ENCODE measurements at regions not wholly inside any gene's neighbourhood (a gene's known extent, or its start where the extent isn't known, plus 50 kb on each side); places are given as distances from the start of the nearest gene placed in this dataset.

DNA sequence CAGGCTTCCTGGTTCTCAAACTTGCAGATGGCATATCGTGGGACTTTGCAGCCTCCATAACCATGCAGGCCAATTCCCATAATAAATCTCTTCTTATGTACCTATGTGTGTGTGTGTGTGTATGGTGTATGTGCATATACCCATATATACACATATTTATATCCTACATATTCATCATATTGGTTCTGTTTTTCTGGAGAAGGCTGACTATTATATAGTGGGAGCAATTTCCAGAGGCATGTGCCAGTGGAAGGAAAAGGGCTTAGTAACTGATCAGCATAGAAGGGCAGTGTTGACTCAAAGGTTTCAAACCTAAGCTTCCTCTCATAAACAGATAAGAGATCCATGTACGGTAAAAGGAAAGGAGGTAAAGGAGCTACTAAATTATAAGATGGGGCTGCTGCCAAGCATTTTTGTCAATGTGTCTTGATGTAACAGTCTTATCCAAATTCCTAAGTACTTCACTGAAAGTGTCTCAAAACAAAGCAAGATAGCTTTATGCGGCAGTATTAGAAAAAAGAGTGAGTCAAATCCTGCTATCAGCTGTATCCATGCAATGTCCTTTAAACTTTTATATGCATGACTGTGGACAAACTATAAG lies 432.1 kb downstream of the TBC1D4 start (continued):
- TF ChIP-seq ZNF512 (CRISPR knock-in tag; IDR thresholded peaks at IDR 0.05; ENCODE audit: borderline replicate concordance): no peak

DNA sequence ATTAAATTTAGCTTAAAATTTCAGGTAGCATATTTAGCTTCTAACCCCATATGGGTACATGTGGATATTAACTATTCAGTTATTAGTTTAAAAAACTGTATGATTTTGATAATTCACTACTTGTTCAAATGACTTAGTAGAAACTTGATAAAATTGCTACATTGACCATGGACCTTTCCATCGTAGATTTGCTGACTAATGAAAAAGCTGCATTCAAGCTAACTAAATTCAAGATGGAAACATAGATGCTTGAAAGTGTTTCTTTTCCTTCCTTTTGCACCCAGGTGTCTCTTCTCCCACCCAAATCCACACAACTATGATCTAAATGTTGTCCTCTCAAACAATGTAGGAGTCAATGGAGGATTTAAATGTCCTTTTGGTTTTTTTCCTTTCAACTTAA lies 439.2 kb downstream of the TBC1D4 start:
- no peak overlapping the region for H3K27ac Mint-ChIP-seq
- H3K9me3 Mint-ChIP-seq: no peaks in the 10 kb centered on the region
- POLR2A ChIA-PET: no interaction called here
- H3K4me1 Mint-ChIP-seq: peaks cover 6% of the 10 kb centered on the region
- CTCF ChIA-PET: no interaction called here
- no peaks in the 10 kb centered on the region for H3K27me3 Mint-ChIP-seq (ENCODE audit: low read depth)
- ATAC-seq: no peak
- TF ChIP-seq JAZF1 (CRISPR knock-in tag; IDR thresholded peaks at IDR 0.05) (no peak), E2F1 (CRISPR knock-in tag; IDR thresholded peaks at IDR 0.05) (no peak), NR1H2 (CRISPR knock-in tag; IDR thresholded peaks at IDR 0.05) (no peak), RELA (CRISPR knock-in tag; IDR thresholded peaks at IDR 0.05; ENCODE audit: borderline replicate concordance) (no peak), GABPB1 (CRISPR knock-in tag; IDR thresholded peaks at IDR 0.05) (no peak), ESRRA (CRISPR knock-in tag; IDR thresholded peaks at IDR 0.05; ENCODE audit: borderline replicate concordance) (no peak), GRHL2 (CRISPR knock-in tag; IDR thresholded peaks at IDR 0.05; ENCODE audit: insufficient replicate concordance, severe bottlenecking) (no peak), TP53 (CRISPR knock-in tag; IDR thresholded peaks at IDR 0.05) (no peak), CREB1 (CRISPR knock-in tag; IDR thresholded peaks at IDR 0.05) (no peak), ZBTB21 (CRISPR knock-in tag; IDR thresholded peaks at IDR 0.05; ENCODE audit: borderline replicate concordance) (no peak), ARID4B (CRISPR knock-in tag; IDR thresholded peaks at IDR 0.05; ENCODE audit: borderline replicate concordance) (no peak), KAT7 (CRISPR knock-in tag; IDR thresholded peaks at IDR 0.05; ENCODE audit: borderline replicate concordance) (no peak), NFATC4 (CRISPR knock-in tag; IDR thresholded peaks at IDR 0.05) (no peak), NR3C1 (CRISPR knock-in tag; conservative IDR thresholded peaks at IDR 0.05; ENCODE audit: low read depth) (no peak), MXD4 (CRISPR knock-in tag; IDR thresholded peaks at IDR 0.05; ENCODE audit: borderline replicate concordance) (no peak), ZNF281 (CRISPR knock-in tag; IDR thresholded peaks at IDR 0.05) (no peak), IRF2 (CRISPR knock-in tag; IDR thresholded peaks at IDR 0.05; ENCODE audit: borderline replicate concordance, low read depth) (no peak), ZNF263 (CRISPR knock-in tag; IDR thresholded peaks at IDR 0.05; ENCODE audit: low read depth) (no peak), NR2C2 (CRISPR knock-in tag; IDR thresholded peaks at IDR 0.05) (no peak)
- TF ChIP-seq, protein P1, sequence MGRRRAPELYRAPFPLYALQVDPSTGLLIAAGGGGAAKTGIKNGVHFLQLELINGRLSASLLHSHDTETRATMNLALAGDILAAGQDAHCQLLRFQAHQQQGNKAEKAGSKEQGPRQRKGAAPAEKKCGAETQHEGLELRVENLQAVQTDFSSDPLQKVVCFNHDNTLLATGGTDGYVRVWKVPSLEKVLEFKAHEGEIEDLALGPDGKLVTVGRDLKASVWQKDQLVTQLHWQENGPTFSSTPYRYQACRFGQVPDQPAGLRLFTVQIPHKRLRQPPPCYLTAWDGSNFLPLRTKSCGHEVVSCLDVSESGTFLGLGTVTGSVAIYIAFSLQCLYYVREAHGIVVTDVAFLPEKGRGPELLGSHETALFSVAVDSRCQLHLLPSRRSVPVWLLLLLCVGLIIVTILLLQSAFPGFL (CRISPR knock-in tag; IDR thresholded peaks at IDR 0.05; ENCODE audit: borderline replicate concordance): no peak
- H3K36me3 Mint-ChIP-seq: no peaks in the 10 kb centered on the region
- no peak overlapping the region for H3K4me3 Mint-ChIP-seq
- no peak for DNase-seq (ENCODE audit: low spot score)

Measured in WTC11 (cell line).